HEK293T (cell line): ENCODE measurements at regions not wholly inside any gene's neighbourhood (a gene's known extent, or its start where the extent isn't known, plus 50 kb on each side); places are given as distances from the start of the nearest gene placed in this dataset.

ENCODE experiments used
- CTCF ChIA-PET: fragments of 350-600 bp; formaldehyde crosslinking; extraction: SDS; loops from one replicate; lab custom pipeline; 2021; ENCODE audit warnings: antibody characterized with exemption, inconsistent platforms; lab: Yijun Ruan, JAX
- POLR2A ChIA-PET: fragments of 350-600 bp; formaldehyde crosslinking; extraction: SDS; loops from one replicate; lab custom pipeline; 2020; ENCODE audit warnings: antibody characterized with exemption, inconsistent platforms; lab: Yijun Ruan, JAX
- DNase-seq: peaks from one replicate; pipeline ENCODE4 v3.0.0; 2012; ENCODE audit warnings: mixed read lengths; ENCODE audit errors: extremely low spot score
- ARNT ChIP-seq: fragments of 450-650 bp; IDR thresholded peaks from 2 replicates; pipeline ENCODE4 v1.6.1; 2017; ENCODE audit warnings: mild to moderate bottlenecking
- BHLHE40 ChIP-seq: fragments of 450-650 bp; IDR thresholded peaks from 2 replicates; pipeline ENCODE4 v1.6.1; 2016; ENCODE audit warnings: mild to moderate bottlenecking, moderate library complexity, borderline replicate concordance
- CTBP1 ChIP-seq: fragments of 450-650 bp; IDR thresholded peaks from 2 replicates; pipeline ENCODE4 v1.6.1; 2016; ENCODE audit warnings: borderline replicate concordance
- ELF4 ChIP-seq: fragments of 450-650 bp; IDR thresholded peaks from 2 replicates; pipeline ENCODE4 v1.6.1; 2017; ENCODE audit warnings: antibody characterized with exemption
- FOXA1 ChIP-seq: fragments of 450-650 bp; IDR thresholded peaks from 2 replicates; pipeline ENCODE4 v1.6.1; 2016; ENCODE audit warnings: mild to moderate bottlenecking
- FOXK2 ChIP-seq: fragments of 450-650 bp; IDR thresholded peaks from 2 replicates; pipeline ENCODE4 v1.6.1; 2016; ENCODE audit warnings: mild to moderate bottlenecking
- FOXM1 ChIP-seq: fragments of 450-650 bp; IDR thresholded peaks from 2 replicates; pipeline ENCODE4 v1.6.1; 2017; ENCODE audit warnings: mild to moderate bottlenecking, borderline replicate concordance
- HDGF ChIP-seq: fragments of 450-650 bp; IDR thresholded peaks from 2 replicates; pipeline ENCODE4 v1.6.1; 2017; ENCODE audit warnings: antibody characterized with exemption, borderline replicate concordance
- L3MBTL2 ChIP-seq: fragments of 450-650 bp; conservative IDR thresholded peaks from 2 replicates; pipeline ENCODE4 v1.6.1; 2016; ENCODE audit warnings: mild to moderate bottlenecking
- LEF1 ChIP-seq: fragments of 450-650 bp; IDR thresholded peaks from 2 replicates; pipeline ENCODE4 v1.6.1; 2017; ENCODE audit warnings: mild to moderate bottlenecking, borderline replicate concordance
- NFRKB ChIP-seq: fragments of 450-650 bp; IDR thresholded peaks from 2 replicates; pipeline ENCODE4 v1.6.1; 2016; ENCODE audit warnings: mild to moderate bottlenecking, moderate library complexity
- PKNOX1 ChIP-seq: fragments of 450-650 bp; IDR thresholded peaks from 2 replicates; pipeline ENCODE4 v1.6.1; 2016
- SP1 ChIP-seq: fragments of 450-650 bp; IDR thresholded peaks from 2 replicates; pipeline ENCODE4 v1.6.1; 2017
- SUZ12 ChIP-seq: fragments of 450-650 bp; IDR thresholded peaks from 2 replicates; pipeline ENCODE4 v1.6.1; 2016; ENCODE audit warnings: mild to moderate bottlenecking
- TARDBP ChIP-seq: fragments of 450-650 bp; IDR thresholded peaks from 2 replicates; pipeline ENCODE4 v1.6.1; 2016
- ZNF384 ChIP-seq: fragments of 450-650 bp; IDR thresholded peaks from 2 replicates; pipeline ENCODE4 v1.6.1; 2016

DNA sequence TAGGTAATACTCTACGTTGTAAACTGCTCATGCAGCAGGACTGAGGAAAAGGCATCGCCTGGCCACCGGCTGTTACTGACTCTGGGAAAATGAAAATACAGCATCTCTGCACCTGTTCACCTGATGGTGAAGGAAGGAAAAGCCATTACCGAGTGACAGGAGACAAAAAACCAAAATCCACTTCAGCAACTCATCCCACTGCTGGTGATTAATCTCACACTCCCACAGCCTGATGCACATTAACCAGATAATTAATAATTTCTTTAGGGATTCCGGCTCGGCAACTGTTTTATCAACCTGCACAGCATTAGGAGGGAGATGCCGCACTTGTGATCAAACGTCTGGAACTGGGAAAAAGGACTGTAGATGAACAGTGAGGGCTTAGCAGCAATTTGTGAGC is 183.9 kb upstream of the ESRRG start:
- ChIA-PET POLR2A (no interaction called here), CTCF (no interaction called here)
- no peak for TF ChIP-seq TARDBP

GRCh38 chr1:216905781-216906180 is 182.6 kb upstream of the ESRRG start:
- TF ChIP-seq CTBP1, result no peak
- TF ChIP-seq TARDBP, result no peak
- no peak for TF ChIP-seq ARNT
- TF ChIP-seq PKNOX1, result no peak
- no peak for TF ChIP-seq HDGF
- no peak for TF ChIP-seq NFRKB
- no peak for TF ChIP-seq FOXA1
- no peak for TF ChIP-seq ZNF384
- no peak for TF ChIP-seq FOXK2
- no peak for TF ChIP-seq SP1
- TF ChIP-seq SUZ12, result no peak
- TF ChIP-seq BHLHE40, result no peak
- TF ChIP-seq FOXM1, result no peak
- TF ChIP-seq L3MBTL2, result no peak
- TF ChIP-seq LEF1, result no peak
- no peak for TF ChIP-seq ELF4
- POLR2A ChIA-PET, result no interaction called here
- CTCF ChIA-PET, result no interaction called here
- DNase-seq, result no peak

More for the DNA sequence above, 183.9 kb upstream of the ESRRG start:
- DNase-seq, result no peak

DNA sequence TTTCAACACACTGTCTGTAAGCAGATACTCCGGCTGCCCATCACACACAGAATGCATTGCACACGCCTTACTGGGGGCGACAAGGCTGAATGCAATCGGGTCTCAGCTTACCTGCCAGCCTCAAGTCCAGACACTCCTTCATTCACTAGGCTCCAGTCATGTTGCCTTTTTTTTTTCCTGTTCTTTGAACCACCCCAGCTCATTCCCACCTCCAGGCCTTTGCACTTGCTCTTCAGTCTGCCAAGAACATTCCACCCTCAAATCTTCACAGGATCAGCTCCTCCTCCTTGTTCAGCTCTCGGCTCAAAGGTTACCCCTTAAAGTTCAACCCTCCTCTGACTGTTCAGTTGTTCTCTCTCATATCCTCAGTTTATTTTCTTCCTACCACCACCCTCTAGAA is 181.9 kb upstream of the ESRRG start:
- ChIA-PET CTCF (no interaction called here), POLR2A (no interaction called here)
- TF ChIP-seq ZNF384 (no peak), SP1 (no peak), BHLHE40 (no peak), L3MBTL2 (no peak), CTBP1 (no peak), FOXM1 (no peak), LEF1 (no peak), FOXA1 (no peak), TARDBP (no peak), ELF4 (no peak), HDGF (no peak), ARNT (no peak), FOXK2 (no peak), PKNOX1 (no peak), NFRKB (no peak), SUZ12 (no peak)
- DNase-seq, result no peak

DNA sequence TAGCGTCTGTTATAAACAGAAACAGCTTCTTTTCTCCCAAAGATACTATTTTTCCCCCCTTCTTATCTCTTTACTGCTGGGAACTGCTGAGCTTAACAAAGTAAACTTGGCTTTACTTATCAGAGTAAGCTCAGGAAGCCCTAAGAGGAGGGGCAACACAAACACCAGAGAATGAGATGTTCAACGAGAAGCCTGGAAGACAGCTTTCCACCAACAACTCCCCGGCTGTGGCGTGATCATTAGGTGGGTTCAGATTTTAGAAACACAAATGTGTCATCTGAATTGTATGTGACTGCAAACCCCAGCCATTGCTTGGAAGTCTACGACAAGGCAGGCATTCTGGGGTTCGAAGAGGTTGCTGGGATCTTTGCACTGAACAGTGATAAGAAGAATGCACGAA is 181.2 kb upstream of the ESRRG start:
- CTCF ChIA-PET, result no interaction called here
- no peak for DNase-seq
- POLR2A ChIA-PET, result no interaction called here
- TF ChIP-seq ARNT, result no peak
- no peak for TF ChIP-seq BHLHE40
- TF ChIP-seq FOXK2, result no peak
- TF ChIP-seq FOXA1, result no peak
- no peak for TF ChIP-seq CTBP1
- no peak for TF ChIP-seq L3MBTL2
- no peak for TF ChIP-seq SUZ12
- no peak for TF ChIP-seq HDGF
- no peak for TF ChIP-seq TARDBP
- TF ChIP-seq ZNF384, result no peak

GRCh38 chr1:216903382-216903740 is 180.1 kb upstream of the ESRRG start:
- CTCF ChIA-PET, result no interaction called here
- no peak for DNase-seq
- POLR2A ChIA-PET, result no interaction called here
- TF ChIP-seq PKNOX1, result no peak
- TF ChIP-seq FOXA1, result no peak
- no peak for TF ChIP-seq ARNT
- no peak for TF ChIP-seq L3MBTL2
- no peak for TF ChIP-seq TARDBP
- no peak for TF ChIP-seq SP1
- no peak for TF ChIP-seq FOXK2
- TF ChIP-seq SUZ12, result no peak
- no peak for TF ChIP-seq BHLHE40
- no peak for TF ChIP-seq HDGF

GRCh38 chr1:216902669-216903381 is 179.6 kb upstream of the ESRRG start:
- DNase-seq, result no peak
- ChIA-PET CTCF (no interaction called here), POLR2A (no interaction called here)
- TF ChIP-seq SP1 (no peak), FOXA1 (no peak), ELF4 (no peak), TARDBP (no peak), CTBP1 (no peak), HDGF (no peak), ZNF384 (no peak), FOXM1 (no peak), NFRKB (no peak), FOXK2 (no peak), PKNOX1 (no peak), ARNT (no peak), SUZ12 (no peak), LEF1 (no peak), L3MBTL2 (no peak), BHLHE40 (no peak)
